ENCODE measurements at regions not wholly inside any gene's neighbourhood (a gene's known extent, or its start where the extent isn't known, plus 50 kb on each side); places are given as distances from the start of the nearest gene placed in this dataset.

GRCh38 chr11:35065566-35065965, 73.4 kb upstream of the CD44 start:
- no peak for TF ChIP-seq EZH2 (IDR thresholded peaks at IDR 0.05; ENCODE audit: borderline replicate concordance, low read depth, low read length, poor library complexity, severe bottlenecking)
- TF ChIP-seq, protein P1, sequence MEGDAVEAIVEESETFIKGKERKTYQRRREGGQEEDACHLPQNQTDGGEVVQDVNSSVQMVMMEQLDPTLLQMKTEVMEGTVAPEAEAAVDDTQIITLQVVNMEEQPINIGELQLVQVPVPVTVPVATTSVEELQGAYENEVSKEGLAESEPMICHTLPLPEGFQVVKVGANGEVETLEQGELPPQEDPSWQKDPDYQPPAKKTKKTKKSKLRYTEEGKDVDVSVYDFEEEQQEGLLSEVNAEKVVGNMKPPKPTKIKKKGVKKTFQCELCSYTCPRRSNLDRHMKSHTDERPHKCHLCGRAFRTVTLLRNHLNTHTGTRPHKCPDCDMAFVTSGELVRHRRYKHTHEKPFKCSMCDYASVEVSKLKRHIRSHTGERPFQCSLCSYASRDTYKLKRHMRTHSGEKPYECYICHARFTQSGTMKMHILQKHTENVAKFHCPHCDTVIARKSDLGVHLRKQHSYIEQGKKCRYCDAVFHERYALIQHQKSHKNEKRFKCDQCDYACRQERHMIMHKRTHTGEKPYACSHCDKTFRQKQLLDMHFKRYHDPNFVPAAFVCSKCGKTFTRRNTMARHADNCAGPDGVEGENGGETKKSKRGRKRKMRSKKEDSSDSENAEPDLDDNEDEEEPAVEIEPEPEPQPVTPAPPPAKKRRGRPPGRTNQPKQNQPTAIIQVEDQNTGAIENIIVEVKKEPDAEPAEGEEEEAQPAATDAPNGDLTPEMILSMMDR (conservative IDR thresholded peaks at IDR 0.05; ENCODE audit: low read depth, low read length): no peak

Data from A673 (cell line).